T-helper 2 cell treated with Interferon-gamma antibody and Interleukin-4, amounts not matched to agents 5 μg/mL and 100 μg/mL, for 36 hours (primary cell): ENCODE measurements at regions not wholly inside any gene's neighbourhood (a gene's known extent, or its start where the extent isn't known, plus 50 kb on each side); places are given as distances from the start of the nearest gene placed in this dataset.

Experiments used
- DNase-seq: peaks from one replicate; pipeline ENCODE4 v3.0.0; 2021; ENCODE audit warnings: low spot score
- H3K27ac Mint-ChIP-seq: one replicate; pipeline ENCODE4 v1.8.0; 2021; ENCODE audit warnings: mild to moderate bottlenecking, mixed read lengths
- H3K27me3 Mint-ChIP-seq: one replicate; pipeline ENCODE4 v1.8.0; 2021; ENCODE audit warnings: low read depth, mixed read lengths
- H3K36me3 Mint-ChIP-seq: one replicate; pipeline ENCODE4 v1.8.0; 2021; ENCODE audit warnings: low read depth, mixed read lengths
- H3K4me1 Mint-ChIP-seq: one replicate; pipeline ENCODE4 v1.8.0; 2021; ENCODE audit warnings: low read depth, mixed read lengths
- H3K4me3 Mint-ChIP-seq: one replicate; pipeline ENCODE4 v1.8.0; 2022; ENCODE audit warnings: mild to moderate bottlenecking, moderate library complexity, mixed read lengths
- H3K9me3 Mint-ChIP-seq: one replicate; pipeline ENCODE4 v1.8.0; 2021; ENCODE audit warnings: mixed read lengths

GRCh38 chr6:28711788-28712341 lies 186.2 kb downstream of the GPX5 start:
- Mint-ChIP-seq H3K4me3 (no peak overlapping the region), H3K27me3 (peaks cover 37% of the 10 kb centered on the region), H3K36me3 (no peaks in the 10 kb centered on the region), H3K27ac (no peak overlapping the region), H3K4me1 (peaks cover 11% of the 10 kb centered on the region), H3K9me3 (peaks cover 19% of the 10 kb centered on the region)
- DNase-seq, result no peak

GRCh38 chr6:28712982-28713381 lies 187.3 kb downstream of the GPX5 start:
- Mint-ChIP-seq H3K36me3 (no peaks in the 10 kb centered on the region), H3K9me3 (peaks cover 8% of the 10 kb centered on the region), H3K27me3 (peaks cover 40% of the 10 kb centered on the region), H3K4me1 (peaks cover 11% of the 10 kb centered on the region), H3K27ac (no peak overlapping the region), H3K4me3 (no peak overlapping the region)
- DNase-seq, result no peak

DNA sequence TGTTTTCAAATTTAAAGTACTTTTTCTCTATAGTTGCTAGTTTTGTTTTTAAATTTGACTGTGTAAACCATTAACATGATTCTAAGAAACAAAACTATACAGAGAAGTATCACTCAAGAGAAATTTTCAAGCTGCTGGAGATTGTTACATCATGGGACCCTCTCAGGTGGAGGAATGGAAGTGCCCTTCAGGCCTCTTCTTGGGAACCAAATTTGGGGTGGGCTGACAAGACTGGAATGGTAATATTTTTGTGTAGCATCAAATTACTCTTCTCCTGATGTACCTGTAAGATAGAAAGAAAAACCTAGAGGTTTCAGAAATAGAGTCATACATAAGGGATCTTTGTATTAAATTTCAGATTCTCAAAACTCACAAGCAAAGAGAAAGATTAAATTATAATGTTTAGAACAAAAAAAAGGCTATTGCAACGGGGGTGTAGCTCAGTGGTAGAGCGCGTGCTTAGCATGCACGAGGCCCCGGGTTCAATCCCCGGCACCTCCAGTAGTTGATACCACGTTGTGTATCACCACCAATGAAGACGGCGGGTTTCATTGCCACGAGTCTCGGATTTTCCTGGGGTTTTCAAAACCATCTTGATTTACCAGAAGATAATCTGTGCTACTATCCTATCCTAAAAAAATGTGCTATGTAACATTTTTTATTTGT lies 193.7 kb downstream of the GPX5 start:
- peaks cover 41% of the 10 kb centered on the region for H3K27me3 Mint-ChIP-seq

DNA sequence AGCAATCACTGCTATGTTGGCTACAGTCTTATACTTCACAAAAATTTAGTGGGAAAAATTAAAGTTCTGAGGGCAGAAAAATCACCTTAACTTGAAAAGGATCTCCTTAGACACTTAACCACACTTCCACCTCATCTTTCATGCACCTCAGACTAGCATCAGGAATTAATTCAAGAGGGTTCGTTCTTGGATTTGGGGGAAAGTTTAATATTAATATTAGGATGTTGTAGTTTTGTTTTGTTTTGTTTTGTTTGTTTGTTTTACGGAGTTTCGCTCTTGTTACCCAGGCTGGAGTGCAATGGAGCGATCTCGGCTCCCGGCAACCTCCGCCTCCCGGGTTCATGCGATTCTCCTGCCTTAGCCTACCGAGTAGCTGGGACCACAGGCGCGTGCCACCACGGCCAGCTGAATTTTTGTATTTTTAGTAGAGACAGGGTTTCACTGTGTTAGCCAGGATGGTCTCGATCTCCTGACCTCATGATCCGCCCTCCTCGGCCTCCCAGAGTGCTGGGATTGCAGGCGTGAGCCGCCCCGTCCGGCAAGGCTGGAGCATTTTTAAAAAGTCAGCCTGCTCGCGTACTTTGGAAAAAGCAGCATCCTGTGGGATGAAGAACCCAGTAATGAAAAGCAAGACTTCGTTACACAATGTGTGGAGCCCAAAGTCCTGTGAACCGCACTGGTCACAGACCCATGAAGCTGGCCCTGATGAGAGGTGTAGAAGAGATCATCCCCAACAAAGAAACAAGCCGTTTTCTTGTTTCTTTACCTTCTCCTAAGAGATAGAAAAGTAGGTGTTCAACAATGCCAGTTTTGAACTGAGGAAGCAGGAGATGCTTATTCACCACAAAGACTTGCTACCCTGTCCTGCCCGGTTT lies 194.9 kb downstream of the GPX5 start:
- Mint-ChIP-seq H3K4me3 (no peak overlapping the region), H3K27me3 (peaks cover 46% of the 10 kb centered on the region), H3K27ac (no peak overlapping the region), H3K36me3 (no peaks in the 10 kb centered on the region), H3K9me3 (no peaks in the 10 kb centered on the region), H3K4me1 (no peaks in the 10 kb centered on the region)
- DNase-seq, result no peak

More for the DNA sequence above, 193.7 kb downstream of the GPX5 start:
- Mint-ChIP-seq H3K27ac (no peak overlapping the region), H3K4me1 (no peaks in the 10 kb centered on the region), H3K36me3 (no peaks in the 10 kb centered on the region), H3K4me3 (no peak overlapping the region), H3K9me3 (no peaks in the 10 kb centered on the region)
- DNase-seq, result no peak

DNA sequence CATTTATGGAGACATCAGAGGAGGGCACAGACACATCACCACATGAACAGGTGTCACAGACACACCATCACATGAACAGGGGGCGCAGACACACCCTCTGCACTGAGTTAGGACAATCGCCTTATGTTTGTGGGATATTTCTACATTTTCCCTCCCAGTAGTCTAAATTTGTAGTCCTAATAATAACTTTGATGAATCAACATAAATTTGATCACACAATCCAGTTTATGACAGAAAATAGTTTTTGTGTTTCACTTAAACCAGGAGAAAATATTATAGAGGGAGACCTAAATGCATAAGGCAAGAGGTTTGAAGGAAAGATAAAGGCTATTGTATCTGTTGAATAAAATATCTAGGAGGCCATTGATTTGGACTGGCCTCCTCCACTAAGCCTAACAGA lies 195.7 kb downstream of the GPX5 start:
- H3K4me3 Mint-ChIP-seq, result no peak overlapping the region
- no peak for DNase-seq
- H3K27me3 Mint-ChIP-seq, result peaks cover 50% of the 10 kb centered on the region

GRCh38 chr6:28724395-28724794 lies 198.7 kb downstream of the GPX5 start:
- Mint-ChIP-seq H3K36me3 (no peaks in the 10 kb centered on the region), H3K9me3 (peaks cover 3% of the 10 kb centered on the region)

More for the DNA sequence above, 195.7 kb downstream of the GPX5 start:
- no peak overlapping the region for H3K27ac Mint-ChIP-seq
- no peaks in the 10 kb centered on the region for H3K4me1 Mint-ChIP-seq
- no peaks in the 10 kb centered on the region for H3K36me3 Mint-ChIP-seq
- no peaks in the 10 kb centered on the region for H3K9me3 Mint-ChIP-seq

GRCh38 chr6:28725274-28725809 lies 198.4 kb downstream of the TRIM27 start:
- peaks cover 3% of the 10 kb centered on the region for H3K9me3 Mint-ChIP-seq
- H3K27ac Mint-ChIP-seq, result no peak overlapping the region
- peaks cover 66% of the 10 kb centered on the region for H3K27me3 Mint-ChIP-seq
- no peak overlapping the region for H3K4me3 Mint-ChIP-seq
- no peaks in the 10 kb centered on the region for H3K36me3 Mint-ChIP-seq
- no peak for DNase-seq
- peaks cover 17% of the 10 kb centered on the region for H3K4me1 Mint-ChIP-seq

More at GRCh38 chr6:28724395-28724794, 198.7 kb downstream of the GPX5 start:
- no peak for DNase-seq
- Mint-ChIP-seq H3K4me3 (no peak overlapping the region), H3K27me3 (peaks cover 62% of the 10 kb centered on the region), H3K27ac (no peak overlapping the region), H3K4me1 (peaks cover 12% of the 10 kb centered on the region)

GRCh38 chr6:28725890-28726348 lies 197.9 kb downstream of the TRIM27 start:
- H3K27ac Mint-ChIP-seq, result no peak overlapping the region
- peaks cover 7% of the 10 kb centered on the region for H3K9me3 Mint-ChIP-seq
- peaks cover 67% of the 10 kb centered on the region for H3K27me3 Mint-ChIP-seq
- peaks cover 17% of the 10 kb centered on the region for H3K4me1 Mint-ChIP-seq
- H3K4me3 Mint-ChIP-seq, result no peak overlapping the region
- peaks cover 2% of the 10 kb centered on the region for H3K36me3 Mint-ChIP-seq
- DNase-seq, result no peak

GRCh38 chr6:28726569-28727309 lies 197.0 kb downstream of the TRIM27 start:
- peaks cover 7% of the 10 kb centered on the region for H3K9me3 Mint-ChIP-seq
- H3K4me3 Mint-ChIP-seq, result no peak overlapping the region
- DNase-seq, result no peak

GRCh38 chr6:28727559-28728211 lies 196.1 kb downstream of the TRIM27 start:
- peak overlapping the region; percentile 92 for H3K4me3 Mint-ChIP-seq
- H3K9me3 Mint-ChIP-seq, result peaks cover 7% of the 10 kb centered on the region
- H3K4me1 Mint-ChIP-seq, result peaks cover 17% of the 10 kb centered on the region
- no peak overlapping the region for H3K27ac Mint-ChIP-seq
- peaks cover 2% of the 10 kb centered on the region for H3K36me3 Mint-ChIP-seq
- peaks cover 70% of the 10 kb centered on the region for H3K27me3 Mint-ChIP-seq
- no peak for DNase-seq

More at GRCh38 chr6:28726569-28727309, 197.0 kb downstream of the TRIM27 start:
- H3K36me3 Mint-ChIP-seq, result peaks cover 2% of the 10 kb centered on the region
- no peak overlapping the region for H3K27ac Mint-ChIP-seq
- peaks cover 17% of the 10 kb centered on the region for H3K4me1 Mint-ChIP-seq
- peaks cover 69% of the 10 kb centered on the region for H3K27me3 Mint-ChIP-seq

DNA sequence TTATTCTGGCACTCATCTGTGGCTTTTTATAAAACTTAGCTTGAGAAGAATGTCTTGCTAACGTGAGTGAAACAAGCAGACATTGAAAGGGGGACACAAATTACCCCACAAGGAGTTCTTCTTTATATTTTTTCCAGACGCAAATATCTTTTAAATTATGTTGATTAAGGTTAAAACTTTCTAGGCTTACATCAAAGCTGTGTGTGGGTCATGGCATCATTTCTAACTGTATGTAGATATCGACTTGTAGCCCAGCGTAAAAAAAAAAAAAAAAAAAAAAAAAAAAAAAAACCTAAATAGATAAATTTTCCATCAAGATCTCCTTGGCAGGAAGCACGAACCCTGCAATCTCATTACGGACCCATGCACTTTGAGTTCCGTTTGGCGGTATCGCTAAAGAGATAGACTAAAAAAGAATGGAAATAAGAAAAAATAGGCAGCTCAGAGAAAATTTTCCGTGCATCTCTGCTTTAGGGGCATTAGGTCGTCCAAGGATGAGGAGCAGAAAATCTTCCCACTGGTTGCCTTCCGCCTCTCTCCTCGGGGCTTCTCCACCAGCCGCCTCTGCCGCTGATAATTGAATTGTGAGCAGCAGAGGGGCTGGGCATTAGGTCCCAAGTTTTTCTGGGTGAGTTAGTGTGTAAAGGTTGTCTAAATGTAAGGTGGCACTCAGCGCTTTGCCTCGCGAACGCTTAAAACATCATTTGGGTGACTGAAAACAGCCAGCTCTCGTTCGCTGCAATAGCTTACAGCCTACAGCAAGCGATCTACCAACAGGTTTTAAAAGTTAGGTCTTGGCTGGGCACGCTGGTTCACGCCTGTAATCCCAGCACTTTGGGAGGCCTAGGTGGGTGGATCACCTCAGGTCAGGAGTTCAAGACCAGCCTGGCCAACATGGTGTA lies 194.0 kb downstream of the TRIM27 start:
- Mint-ChIP-seq H3K27ac (peak overlapping the region; percentile 77), H3K36me3 (peaks cover 2% of the 10 kb centered on the region), H3K4me1 (peaks cover 17% of the 10 kb centered on the region), H3K27me3 (peaks cover 82% of the 10 kb centered on the region), H3K9me3 (peaks cover 12% of the 10 kb centered on the region), H3K4me3 (peak overlapping the region; percentile 92)
- no peak for DNase-seq

DNA sequence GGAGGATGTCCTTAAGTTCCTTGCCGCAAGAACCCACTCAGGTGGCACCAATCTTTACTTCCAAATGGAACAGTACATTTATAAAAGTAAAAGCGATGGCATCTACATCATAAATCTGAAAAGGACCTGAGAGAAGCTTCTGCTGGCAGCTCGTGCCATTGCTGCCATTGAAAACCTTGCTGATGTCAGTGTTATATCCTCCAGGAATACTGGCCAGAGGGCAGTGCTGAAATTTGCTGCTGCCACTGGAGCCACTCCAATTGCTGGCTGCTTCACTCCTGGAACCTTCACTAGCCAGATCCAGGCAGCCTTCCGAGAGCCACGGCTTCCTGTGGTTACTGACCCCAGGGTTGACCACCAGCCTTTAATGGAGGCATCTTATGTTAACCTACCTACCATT lies 191.7 kb downstream of the TRIM27 start:
- Mint-ChIP-seq H3K9me3 (peaks cover 25% of the 10 kb centered on the region), H3K4me3 (no peak overlapping the region), H3K27ac (no peak overlapping the region), H3K27me3 (peaks cover 90% of the 10 kb centered on the region), H3K36me3 (peaks cover 2% of the 10 kb centered on the region), H3K4me1 (peaks cover 19% of the 10 kb centered on the region)
- no peak for DNase-seq
